Renal pelvis (tissue), 1 donor: ENCODE measurements at regions not wholly inside any gene's neighbourhood (a gene's known extent, or its start where the extent isn't known, plus 50 kb on each side); places are given as distances from the start of the nearest gene placed in this dataset.

Source experiments
- DNase-seq: peaks from one replicate; pipeline ENCODE4 v3.0.0-alpha.2; 2013

- DNase-seq = no peak
These were observed 295.3 kb downstream of the AACS start for GRCh38 chr12:125360540-125360939.

DNA sequence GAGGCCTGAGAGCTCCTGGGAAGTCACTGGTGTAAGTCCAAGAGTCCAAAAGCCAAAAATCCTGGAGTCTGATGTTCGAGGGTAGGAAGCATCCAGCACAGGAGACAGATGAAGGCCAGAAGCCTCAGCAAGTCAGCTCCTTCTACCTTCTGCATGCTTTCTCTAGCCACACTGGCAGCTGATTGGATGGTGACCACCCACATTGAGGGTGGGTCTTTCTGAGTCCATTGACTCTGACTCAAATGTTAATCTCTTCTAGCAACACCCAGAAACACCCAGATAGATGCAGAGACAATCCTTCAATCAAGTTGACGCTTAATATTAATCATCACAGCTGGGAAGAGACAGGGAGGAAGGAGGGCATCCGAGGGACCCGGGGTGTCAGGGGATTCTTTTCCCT, 305.8 kb downstream of the AACS start:
- no peak for DNase-seq

DNA sequence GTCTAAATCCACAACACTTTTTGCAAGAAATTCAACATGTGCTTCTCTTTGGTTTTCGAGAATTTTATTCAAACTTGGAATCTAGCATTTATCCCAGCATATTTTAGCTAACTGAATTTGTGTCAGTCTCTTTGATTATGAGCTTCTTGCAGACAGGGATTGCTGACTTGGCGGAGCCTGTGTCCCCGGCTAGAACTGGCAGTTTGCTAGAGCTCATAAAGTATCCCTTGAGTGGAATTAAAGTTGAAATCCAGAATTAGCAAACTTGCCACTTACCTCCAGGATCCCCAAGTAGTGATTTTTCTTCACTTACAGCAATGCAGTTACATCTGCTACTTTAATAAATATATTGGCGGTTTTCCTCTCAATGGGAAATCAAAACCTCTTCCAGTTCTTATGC, 306.9 kb downstream of the AACS start:
- DNase-seq = no peak

DNA sequence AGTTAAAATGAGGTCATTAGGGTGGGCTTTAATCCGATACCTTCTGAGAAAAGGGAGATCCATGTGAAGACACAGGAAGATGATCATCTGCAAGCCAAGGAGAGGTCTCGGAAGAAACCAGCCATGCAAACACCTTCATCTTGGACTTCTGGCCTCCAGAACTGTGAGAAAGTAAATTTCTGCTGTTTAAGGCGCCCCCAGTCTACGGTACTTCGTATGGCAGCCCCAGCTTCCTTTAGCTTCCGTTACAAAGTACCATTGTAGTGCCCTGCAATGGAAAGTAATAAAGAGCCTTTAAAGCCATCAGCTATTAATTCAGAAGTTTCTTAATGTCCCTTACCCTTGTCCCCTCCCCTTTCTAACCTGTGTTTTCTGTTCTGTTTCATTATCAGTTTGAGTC, 308.1 kb downstream of the AACS start:
- no peak for DNase-seq

GRCh38 chr12:125376422-125376821, 311.2 kb downstream of the AACS start:
- no peak for DNase-seq

GRCh38 chr12:125377093-125377492, 311.9 kb downstream of the AACS start:
- DNase-seq = no peak

DNA sequence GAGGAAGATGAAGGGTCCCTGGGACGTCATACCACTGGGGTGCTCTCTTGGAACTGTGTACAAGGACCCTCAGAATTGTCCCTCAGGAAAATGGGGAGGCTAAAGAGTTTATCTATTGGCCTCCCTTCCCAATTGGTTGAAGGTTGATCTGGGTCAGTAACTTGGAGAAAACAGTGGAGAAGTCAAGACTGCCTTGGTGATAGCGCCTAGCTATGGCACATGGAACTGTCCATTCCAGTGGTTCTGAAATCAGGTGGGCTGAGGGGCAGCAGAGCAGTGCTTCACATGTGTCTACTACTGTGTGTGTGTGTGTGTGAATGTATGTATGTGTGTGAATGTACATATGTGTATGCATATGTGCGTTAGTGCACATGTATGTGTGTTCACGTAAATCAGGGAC, 316.1 kb downstream of the AACS start:
- peak; percentile 1 for DNase-seq

DNA sequence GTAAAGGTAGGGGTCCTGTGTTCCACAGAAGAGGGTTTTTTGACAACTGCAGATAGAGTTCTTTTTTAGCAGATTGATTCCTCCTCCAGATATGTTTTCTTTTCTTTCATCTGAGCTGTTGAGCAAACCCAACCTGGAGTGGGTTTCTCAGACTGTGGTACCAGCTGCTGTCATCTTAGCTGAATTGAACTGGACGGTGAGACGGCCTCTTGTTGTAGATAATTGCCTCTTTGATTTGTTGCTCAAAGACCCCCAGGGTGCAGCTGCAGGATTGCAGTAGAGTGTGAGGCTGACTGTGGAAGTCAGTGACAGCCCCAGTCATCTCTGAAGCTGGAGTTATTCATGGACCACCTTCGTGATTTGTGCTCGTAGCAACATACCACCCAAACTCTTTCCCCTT, 317.7 kb downstream of the AACS start:
- no peak for DNase-seq

DNA sequence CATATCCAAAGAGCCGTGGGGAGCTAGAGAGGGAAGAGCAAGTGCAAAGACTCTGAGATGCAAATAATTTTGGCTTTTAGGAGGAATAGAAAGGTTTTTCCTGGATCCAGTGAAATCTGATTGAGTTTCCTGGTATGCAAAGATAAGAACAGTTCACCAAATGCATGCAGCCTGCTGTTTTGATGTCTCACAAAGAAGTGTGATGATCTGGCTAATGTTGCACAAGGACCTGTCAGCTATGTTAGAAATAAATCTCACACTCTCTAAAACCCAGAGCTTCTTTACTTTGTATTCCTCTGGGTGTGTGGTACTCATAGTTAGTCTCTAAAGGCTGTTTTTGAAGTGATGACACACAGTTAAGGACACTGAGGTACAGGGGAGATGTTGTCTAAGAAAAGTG, 321.4 kb downstream of the AACS start:
- DNase-seq = no peak

DNA sequence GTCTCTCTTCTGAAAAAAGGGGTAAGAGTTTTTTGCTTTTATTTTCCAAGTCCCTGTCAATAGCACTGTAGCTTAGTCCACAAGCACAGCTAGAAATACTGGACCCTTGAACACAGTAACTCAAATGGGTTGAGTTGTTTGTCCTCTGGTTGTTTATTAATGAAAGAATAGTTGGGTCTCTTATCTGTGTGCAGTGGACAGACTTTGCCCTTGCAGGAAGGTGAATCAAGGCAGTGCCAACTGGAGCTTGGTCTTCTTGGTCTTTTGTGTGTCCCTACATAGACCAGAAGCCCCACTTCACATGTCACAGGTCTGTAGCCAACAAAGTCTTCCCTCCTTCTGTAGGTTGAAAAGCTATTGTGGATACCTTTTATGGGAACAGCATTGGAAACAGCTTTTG, 322.0 kb downstream of the AACS start:
- no peak for DNase-seq

GRCh38 chr12:125389061-125389697, 323.9 kb downstream of the AACS start:
- no peak for DNase-seq

- no peak for DNase-seq
These were observed 328.3 kb downstream of the AACS start for GRCh38 chr12:125393569-125393968.

- no peak for DNase-seq
These were observed 330.5 kb downstream of the AACS start for GRCh38 chr12:125395583-125396215.

- DNase-seq = no peak
These were observed 334.3 kb downstream of the AACS start for GRCh38 chr12:125399489-125399888.

DNA sequence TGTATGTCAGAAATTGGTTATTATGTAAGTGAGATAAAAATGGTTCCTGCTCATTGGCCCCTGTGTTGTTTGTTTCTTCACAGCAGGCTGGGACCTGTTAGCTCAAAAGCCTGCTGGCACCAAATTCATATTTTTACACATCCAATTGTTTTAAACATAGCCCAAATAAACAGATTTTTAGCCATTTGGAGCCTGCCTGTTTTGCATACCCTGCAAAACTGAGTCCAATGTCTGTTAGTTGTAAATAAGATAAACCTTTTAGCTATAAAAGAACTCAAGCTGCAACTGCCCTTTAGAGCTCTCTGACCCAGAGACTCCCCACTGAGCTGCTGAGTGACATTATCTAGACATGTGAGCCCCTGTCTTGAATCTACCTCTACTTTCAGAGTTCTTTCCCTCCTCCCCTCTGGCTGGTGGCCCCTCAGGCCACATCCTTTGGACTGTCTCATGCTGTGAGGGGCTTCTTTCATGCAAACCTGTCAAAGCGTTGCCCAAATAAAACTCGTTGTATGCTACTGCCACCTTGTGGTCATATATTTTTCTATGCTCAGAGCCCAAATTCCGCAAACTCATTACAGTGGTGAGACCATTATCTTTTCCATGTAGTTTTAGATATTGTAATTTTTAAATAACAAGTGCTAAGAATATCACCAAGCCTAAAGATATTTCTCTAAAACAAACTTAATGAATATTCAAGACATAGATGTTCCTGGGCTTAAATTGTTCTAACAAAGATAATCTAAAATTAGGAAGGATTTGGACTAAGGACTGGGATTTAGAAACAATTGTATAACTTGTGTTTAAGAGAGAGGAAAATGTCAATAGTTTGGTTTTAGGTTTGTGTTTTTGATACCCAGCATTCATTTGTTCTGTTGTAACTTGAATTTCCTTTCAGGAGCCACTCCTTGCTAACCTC, 337.9 kb downstream of the AACS start:
- DNase-seq = peak; percentile 12

DNA sequence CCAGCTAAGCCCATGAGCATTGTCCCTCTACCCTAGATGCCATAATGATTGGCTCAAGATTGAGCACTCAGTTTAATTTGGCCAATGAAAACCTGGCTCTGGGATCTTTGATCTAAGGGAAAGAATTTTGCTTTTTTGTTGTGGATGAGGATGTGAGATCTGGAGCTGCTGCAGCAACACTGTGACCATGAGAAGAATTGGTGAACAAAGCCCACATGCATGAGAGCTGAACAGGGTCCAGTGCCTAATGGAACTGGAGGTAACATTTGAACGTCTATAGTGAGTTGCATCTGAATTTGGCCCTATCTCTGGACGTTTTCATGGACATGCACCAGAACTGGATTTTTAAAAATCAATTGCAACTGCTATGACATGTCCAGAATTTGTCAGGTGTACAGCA, 338.6 kb downstream of the AACS start:
- no peak for DNase-seq

GRCh38 chr12:125406131-125406530, 340.9 kb downstream of the AACS start:
- DNase-seq = no peak

GRCh38 chr12:125408718-125409117, 343.5 kb downstream of the AACS start:
- DNase-seq = no peak

DNA sequence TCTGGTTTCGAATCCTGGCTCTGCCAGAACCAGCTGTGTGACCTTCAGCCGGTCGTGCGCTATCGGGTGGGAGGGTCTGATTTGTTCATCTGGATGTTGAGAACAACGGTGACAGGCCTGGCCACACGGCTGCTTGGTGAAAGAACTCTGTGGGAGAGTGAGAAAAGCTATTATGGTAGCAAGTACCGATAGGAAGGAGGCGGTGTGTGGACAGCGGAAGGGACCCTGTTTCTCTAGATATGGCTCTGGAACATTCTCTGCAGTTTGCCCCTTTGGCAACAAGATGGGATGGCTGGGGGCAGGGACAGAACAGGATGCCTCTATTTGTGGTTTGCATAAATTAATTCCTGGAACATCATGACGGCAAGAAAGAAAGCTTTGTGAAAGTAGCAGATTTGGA, 347.3 kb downstream of the AACS start:
- DNase-seq = no peak

- DNase-seq = no peak
These were observed 352.2 kb downstream of the AACS start for GRCh38 chr12:125417446-125417845.

DNA sequence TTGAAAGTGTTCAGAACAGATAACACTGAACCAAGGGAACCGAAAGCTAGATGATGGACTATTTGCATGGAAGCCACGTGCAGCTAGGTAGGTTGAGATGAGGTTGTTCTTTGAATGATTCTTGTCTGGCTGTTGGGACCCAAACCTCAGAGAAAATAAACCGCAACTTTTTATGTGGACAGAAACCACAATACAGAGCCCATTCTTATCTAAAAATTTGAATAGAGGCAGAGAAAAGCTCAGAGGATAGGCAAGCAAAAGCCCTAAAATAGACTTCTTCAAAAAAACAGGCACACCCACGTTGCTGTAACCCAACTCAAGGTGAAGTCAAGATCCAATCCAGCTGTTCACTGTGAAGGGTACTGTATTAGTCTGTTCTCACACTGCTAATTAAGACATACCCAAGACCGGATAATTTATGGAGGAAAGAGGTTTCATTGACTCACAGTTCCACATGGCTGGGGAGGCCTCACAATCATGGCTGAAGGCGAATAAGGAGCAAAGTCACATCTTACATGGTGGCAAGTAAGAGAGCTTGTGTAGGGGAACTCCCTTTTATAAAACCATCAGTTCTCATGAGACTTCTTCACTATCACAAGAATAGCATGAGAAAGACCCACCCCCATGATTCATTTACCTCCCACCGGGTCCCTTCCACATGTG, 353.8 kb downstream of the AACS start:
- DNase-seq = no peak

GRCh38 chr12:125424909-125425308, 359.7 kb downstream of the AACS start:
- DNase-seq = no peak

GRCh38 chr12:125431516-125431915, 366.3 kb downstream of the AACS start:
- no peak for DNase-seq
